ENCODE measurements at regions not wholly inside any gene's neighbourhood (a gene's known extent, or its start where the extent isn't known, plus 50 kb on each side); places are given as distances from the start of the nearest gene placed in this dataset.

GRCh38 chr1:55702064-55702463 lies 486.9 kb upstream of the USP24 start:
- no TSS peak for BruUV-seq (replicated peaks)
- Histone ChIP-seq H3K4me1 (ENCODE audit: insufficient read depth, low read length) (peaks cover 17% of the 10 kb centered on the region), H3K9me3 (ENCODE audit: low read length) (no peaks in the 10 kb centered on the region), H3K79me2 (ENCODE audit: low read length) (no peaks in the 10 kb centered on the region), H4K20me1 (ENCODE audit: low read length) (no peaks in the 10 kb centered on the region), H3K9me2 (replicated peaks; ENCODE audit: low read length) (no peaks in the 10 kb centered on the region), H3K27ac (ENCODE audit: low read length) (no peak overlapping the region), H3K36me3 (ENCODE audit: low read depth, low read length) (no peaks in the 10 kb centered on the region), H3K4me2 (ENCODE audit: low read length) (no peak overlapping the region), H3F3A (ENCODE audit: low read length, unreplicated experiment) (no peaks in the 10 kb centered on the region), H3K27me3 (ENCODE audit: low read length) (no peaks in the 10 kb centered on the region), H3K9ac (ENCODE audit: low read length) (no peak overlapping the region), H2AFZ (ENCODE audit: low read length) (no peak overlapping the region), H3K4me3 (ENCODE audit: low read length) (no peak overlapping the region)
- ChIA-PET CTCF (no interaction called here), POLR2A (ENCODE audit: unreplicated experiment) (no interaction called here)
- peak; percentile 54 for DNase-seq
- intact Hi-C loops (cut with micrococcal nuclease) = no loop called here
- 0 out of 2 replicates have a peak, but pooled peaks have one; percentile 29 for ATAC-seq
- TF ChIP-seq EZH2 (IDR thresholded peaks at IDR 0.05; ENCODE audit: low read length, unreplicated experiment) (no peak), EZH2phosphoT487 (IDR thresholded peaks at IDR 0.05; ENCODE audit: borderline replicate concordance, low read length) (no peak), CTCF (conservative IDR thresholded peaks at IDR 0.05; ENCODE audit: low read depth, low read length) (peak; percentile 75)

- DNase-seq (peak; percentile 31), ATAC-seq (peak; percentile 67)
- Histone ChIP-seq H3K9ac (ENCODE audit: low read length) (no peak overlapping the region), H3K27me3 (ENCODE audit: low read length) (no peaks in the 10 kb centered on the region), H3K79me2 (ENCODE audit: low read length) (no peaks in the 10 kb centered on the region), H3K9me2 (replicated peaks; ENCODE audit: low read length) (no peaks in the 10 kb centered on the region), H3K36me3 (ENCODE audit: low read depth, low read length) (no peaks in the 10 kb centered on the region), H2AFZ (ENCODE audit: low read length) (no peak overlapping the region), H3K9me3 (ENCODE audit: low read length) (no peaks in the 10 kb centered on the region), H3K4me2 (ENCODE audit: low read length) (no peak overlapping the region), H3K27ac (ENCODE audit: low read length) (no peak overlapping the region), H3K4me3 (ENCODE audit: low read length) (no peak overlapping the region), H3F3A (ENCODE audit: low read length, unreplicated experiment) (no peaks in the 10 kb centered on the region), H3K4me1 (ENCODE audit: insufficient read depth, low read length) (peaks cover 25% of the 10 kb centered on the region), H4K20me1 (ENCODE audit: low read length) (no peaks in the 10 kb centered on the region)
- CTCF ChIA-PET = no interaction called here
- no TSS peak for BruUV-seq (replicated peaks)
- POLR2A ChIA-PET (ENCODE audit: unreplicated experiment) = no interaction called here
- intact Hi-C loops (cut with micrococcal nuclease) = no loop called here
- TF ChIP-seq CTCF (conservative IDR thresholded peaks at IDR 0.05; ENCODE audit: low read depth, low read length) = no peak
- TF ChIP-seq EZH2 (IDR thresholded peaks at IDR 0.05; ENCODE audit: low read length, unreplicated experiment) = no peak
- no peak for TF ChIP-seq EZH2phosphoT487 (IDR thresholded peaks at IDR 0.05; ENCODE audit: borderline replicate concordance, low read length)
These were observed 485.4 kb upstream of the USP24 start for GRCh38 chr1:55700359-55701130.

GRCh38 chr1:55699228-55699627 lies 484.1 kb upstream of the USP24 start:
- H3K36me3 ChIP-seq (ENCODE audit: low read depth, low read length) = no peaks in the 10 kb centered on the region
- POLR2A ChIA-PET (ENCODE audit: unreplicated experiment) = no interaction called here

More at GRCh38 chr1:55699228-55699627, 484.1 kb upstream of the USP24 start:
- no peaks in the 10 kb centered on the region for H3K27me3 ChIP-seq (ENCODE audit: low read length)
- H3K79me2 ChIP-seq (ENCODE audit: low read length) = no peaks in the 10 kb centered on the region
- DNase-seq (no peak), ATAC-seq (no peak)
- intact Hi-C loops (cut with micrococcal nuclease) = no loop called here
- no peak for TF ChIP-seq EZH2 (IDR thresholded peaks at IDR 0.05; ENCODE audit: low read length, unreplicated experiment)
- no peak for TF ChIP-seq CTCF (conservative IDR thresholded peaks at IDR 0.05; ENCODE audit: low read depth, low read length)
- no peak for TF ChIP-seq EZH2phosphoT487 (IDR thresholded peaks at IDR 0.05; ENCODE audit: borderline replicate concordance, low read length)
- H3K4me1 ChIP-seq (ENCODE audit: insufficient read depth, low read length) = peaks cover 28% of the 10 kb centered on the region
- no peaks in the 10 kb centered on the region for H3K9me3 ChIP-seq (ENCODE audit: low read length)
- no peaks in the 10 kb centered on the region for H3K9me2 ChIP-seq (replicated peaks; ENCODE audit: low read length)
- H3K9ac ChIP-seq (ENCODE audit: low read length) = no peak overlapping the region
- H2AFZ ChIP-seq (ENCODE audit: low read length) = no peak overlapping the region
- no peak overlapping the region for H3K4me3 ChIP-seq (ENCODE audit: low read length)
- BruUV-seq (replicated peaks) = no TSS peak
- CTCF ChIA-PET = no interaction called here
- no peak overlapping the region for H3K4me2 ChIP-seq (ENCODE audit: low read length)
- no peaks in the 10 kb centered on the region for H3F3A ChIP-seq (ENCODE audit: low read length, unreplicated experiment)
- no peaks in the 10 kb centered on the region for H4K20me1 ChIP-seq (ENCODE audit: low read length)
- no peak overlapping the region for H3K27ac ChIP-seq (ENCODE audit: low read length)
